ENCODE measurements at regions not wholly inside any gene's neighbourhood (a gene's known extent, or its start where the extent isn't known, plus 50 kb on each side); places are given as distances from the start of the nearest gene placed in this dataset.
A peak's percentile ranks its signal among the peaks of the same experiment; 100 is the strongest.

- no peak for DNase-seq
These were observed 195.8 kb upstream of the JUN start for GRCh38 chr1:58979677-58980076.

GRCh38 chr1:58981392-58981791, 197.5 kb upstream of the JUN start:
- no peak for DNase-seq

GRCh38 chr1:58982259-58982998, 198.6 kb upstream of the JUN start:
- DNase-seq = no peak

- no peak for DNase-seq
These were observed 199.3 kb upstream of the JUN start for GRCh38 chr1:58983162-58983561.

GRCh38 chr1:58983633-58984245, 199.9 kb upstream of the JUN start:
- DNase-seq = no peak

- DNase-seq = no peak
These were observed 203.3 kb upstream of the JUN start for GRCh38 chr1:58986996-58987767.

GRCh38 chr1:58988752-58989151, 204.9 kb upstream of the JUN start:
- DNase-seq = no peak

GRCh38 chr1:58989845-58990244, 206.0 kb upstream of the JUN start:
- DNase-seq = no peak

GRCh38 chr1:58991305-58991704, 207.5 kb upstream of the JUN start:
- DNase-seq = no peak

GRCh38 chr1:58992643-58993042, 208.8 kb upstream of the JUN start:
- no peak for DNase-seq

GRCh38 chr1:58993403-58993802, 209.6 kb upstream of the JUN start:
- no peak for DNase-seq

GRCh38 chr1:58994664-58995063, 210.8 kb upstream of the JUN start:
- no peak for DNase-seq

- peak; percentile 18 for DNase-seq
These were observed 212.7 kb upstream of the JUN start for GRCh38 chr1:58996341-58997059.

- DNase-seq = no peak
These were observed 213.2 kb upstream of the JUN start for GRCh38 chr1:58997060-58997411.

GRCh38 chr1:58997637-58998036, 213.8 kb upstream of the JUN start:
- DNase-seq = no peak

GRCh38 chr1:58999676-59000075, 215.8 kb upstream of the JUN start:
- no peak for DNase-seq

GRCh38 chr1:59004755-59005154, 220.9 kb upstream of the JUN start:
- no peak for DNase-seq

GRCh38 chr1:59005491-59006288, 221.8 kb upstream of the JUN start:
- DNase-seq = no peak

GRCh38 chr1:59006289-59006658, 222.4 kb upstream of the JUN start:
- DNase-seq = no peak

GRCh38 chr1:59006932-59007331, 223.1 kb upstream of the JUN start:
- DNase-seq = no peak

GRCh38 chr1:59007429-59007819, 223.6 kb upstream of the JUN start:
- DNase-seq = peak; percentile 27

- peak; percentile 32 for DNase-seq
These were observed 224.2 kb upstream of the JUN start for GRCh38 chr1:59007820-59008598.

Measured in activated CD4-positive, alpha-beta T cell treated with anti-CD3 and anti-CD28 coated beads, Interleukin-2, amount 50 U/mL, for 16 hours (primary cell).